ENCODE measurements at regions not wholly inside any gene's neighbourhood (a gene's known extent, or its start where the extent isn't known, plus 50 kb on each side); places are given as distances from the start of the nearest gene placed in this dataset.
A peak's percentile ranks its signal among the peaks of the same experiment; 100 is the strongest.
"Not testable (repeated sequence)": the region's sequence is repeated elsewhere in the genome, so short reads cannot be mapped to it uniquely, and the experiment has no call there.

- no peak for DNase-seq
Observed at GRCh38 chr12:104906695-104907094, 51.4 kb downstream of the SLC41A2 start.

- not testable (repeated sequence) for DNase-seq
Observed at GRCh38 chr12:104905446-104905845, 52.6 kb downstream of the SLC41A2 start.

GRCh38 chr12:104903648-104904423, 54.3 kb downstream of the SLC41A2 start:
- DNase-seq = no peak

DNA sequence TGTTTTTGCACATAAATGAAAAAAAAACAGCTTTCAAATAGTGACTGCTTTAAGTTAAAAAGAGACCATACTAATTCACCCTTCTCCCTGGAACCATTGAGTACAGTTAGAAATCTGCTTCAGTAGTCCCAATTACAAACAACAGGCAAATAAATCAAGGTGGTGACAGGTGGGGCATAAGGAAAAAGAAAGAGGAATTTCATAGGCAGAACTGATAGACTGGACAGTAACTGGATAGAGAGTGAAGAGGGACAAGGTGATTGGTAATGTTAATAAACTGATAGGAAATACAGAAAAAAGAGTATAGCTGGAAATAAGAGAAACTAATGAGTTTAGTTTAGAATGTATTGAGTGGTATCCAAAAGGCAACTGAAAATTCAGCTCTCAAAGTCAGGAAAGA, 56.0 kb downstream of the SLC41A2 start:
- DNase-seq = no peak

DNA sequence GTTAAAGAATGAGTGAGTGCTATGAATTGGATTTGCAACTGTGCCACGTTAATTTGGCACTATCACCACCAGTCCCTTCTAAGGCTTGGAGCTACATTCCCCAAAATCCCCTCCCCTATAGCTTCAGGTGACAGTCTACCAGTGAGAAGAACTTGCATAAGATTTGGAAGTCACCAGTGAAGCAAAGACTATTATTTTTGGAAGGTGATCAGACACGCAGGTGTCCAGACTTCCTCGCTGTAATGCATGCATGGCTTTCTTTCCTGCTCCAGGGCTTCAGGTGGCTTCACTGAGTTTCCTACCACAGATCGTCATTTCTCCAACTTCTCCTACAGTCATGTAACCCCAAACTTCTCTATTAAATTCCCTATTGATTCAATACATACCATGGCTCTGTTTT, 61.4 kb downstream of the SLC41A2 start:
- no peak for DNase-seq

GRCh38 chr12:104896146-104896545, 61.9 kb downstream of the SLC41A2 start:
- DNase-seq = no peak

GRCh38 chr12:104895415-104895814, 62.7 kb downstream of the SLC41A2 start:
- DNase-seq = no peak

- no peak for DNase-seq
Observed at GRCh38 chr12:104890476-104891096, 67.5 kb downstream of the SLC41A2 start.

DNA sequence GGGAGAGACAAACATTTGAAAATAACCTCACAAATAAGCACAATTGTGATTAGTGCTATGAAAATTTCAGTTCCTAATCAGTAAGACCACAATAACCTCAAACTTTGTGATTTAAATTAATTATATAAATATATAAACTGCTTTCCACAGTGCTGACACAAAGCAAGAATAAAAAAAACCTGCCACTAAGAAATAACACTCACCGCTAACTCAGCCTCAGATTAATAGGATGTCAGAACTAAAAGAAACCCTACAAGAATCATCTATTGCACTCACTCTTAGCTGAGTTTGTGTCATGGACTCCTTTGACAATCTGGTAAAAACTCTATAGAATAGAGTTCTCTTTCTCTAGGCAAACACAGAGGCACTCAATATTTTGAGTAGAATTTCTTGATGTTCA, 68.4 kb downstream of the SLC41A2 start:
- DNase-seq = no peak

DNA sequence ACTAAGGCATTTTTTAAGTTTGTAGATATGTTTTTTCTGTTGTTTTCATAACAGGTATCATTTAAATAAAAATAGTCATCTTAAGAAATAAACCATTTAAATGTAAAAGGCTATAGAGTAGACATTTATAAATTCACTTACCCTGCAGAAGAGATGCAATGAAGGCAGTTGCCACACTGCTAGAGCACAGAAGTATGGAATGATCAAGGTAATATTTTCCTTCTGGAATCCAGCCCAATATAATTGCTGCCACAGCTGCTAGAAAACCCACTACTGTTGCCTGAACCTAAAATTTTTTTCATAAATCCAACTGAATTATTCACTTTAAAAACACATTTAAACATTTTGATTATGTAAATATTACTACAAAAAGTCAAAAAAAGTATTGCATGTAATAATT, 69.2 kb downstream of the SLC41A2 start:
- no peak for DNase-seq

DNA sequence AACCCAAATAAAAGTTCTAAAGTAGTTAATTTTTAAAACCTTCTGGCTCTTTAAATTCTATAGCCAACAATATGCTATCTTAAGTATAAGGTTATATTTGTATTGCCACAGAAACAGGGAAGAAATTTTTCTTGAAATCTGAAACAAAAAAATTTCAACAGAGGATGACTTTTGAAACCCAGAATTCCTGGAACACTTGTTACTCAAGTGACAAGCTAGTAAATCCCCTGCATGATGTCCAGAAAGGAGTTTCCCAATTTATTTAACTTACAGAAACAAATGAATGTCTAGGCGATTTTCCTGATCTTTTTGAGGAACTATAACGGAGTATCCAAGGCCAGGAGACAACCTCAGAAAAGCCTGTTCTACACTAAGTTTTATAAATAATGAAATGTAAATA, 69.6 kb downstream of the SLC41A2 start:
- DNase-seq = no peak

DNA sequence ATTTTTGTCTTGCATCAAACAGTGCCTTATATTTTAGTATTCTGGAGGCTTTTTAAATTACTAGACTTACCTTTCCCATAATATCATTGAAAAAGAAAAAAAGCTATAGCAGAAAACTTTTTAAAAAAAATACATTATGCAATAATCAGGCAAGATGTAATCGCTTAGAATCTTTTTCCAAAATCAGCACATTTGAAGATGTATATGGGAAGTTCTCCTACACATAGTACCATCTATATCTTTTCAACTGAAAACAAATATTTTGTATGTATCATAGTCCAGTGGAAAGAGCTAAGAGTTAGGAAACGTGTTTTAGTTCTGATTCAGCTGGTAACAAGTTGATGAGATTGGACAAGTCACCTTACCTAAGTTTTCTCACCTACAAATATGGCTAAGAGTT, 70.6 kb downstream of the SLC41A2 start:
- DNase-seq = no peak

GRCh38 chr12:104886418-104887401, 71.4 kb downstream of the SLC41A2 start:
- DNase-seq = no peak

DNA sequence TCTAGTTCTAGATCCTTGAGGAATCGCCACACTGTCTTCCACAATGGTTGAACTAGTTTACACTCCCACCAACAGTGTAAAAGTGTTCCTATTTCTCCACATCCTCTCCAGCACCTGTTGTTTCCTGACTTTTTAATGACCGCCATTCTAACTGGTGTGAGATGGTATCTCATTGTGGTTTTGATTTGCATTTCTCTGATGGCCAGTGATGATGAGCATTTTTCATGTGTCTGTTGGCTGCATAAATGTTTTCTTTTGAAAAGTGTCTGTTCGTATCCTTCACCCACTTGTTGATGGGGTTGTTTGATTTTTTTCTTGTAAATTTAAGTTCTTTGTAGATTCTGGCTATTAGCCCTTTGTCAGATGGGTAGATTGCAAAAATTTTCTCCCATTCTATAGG, 79.2 kb downstream of the SLC41A2 start:
- DNase-seq = not testable (repeated sequence)

- DNase-seq = peak; percentile 54
Observed at GRCh38 chr12:104877103-104877705, 80.9 kb downstream of the SLC41A2 start.

DNA sequence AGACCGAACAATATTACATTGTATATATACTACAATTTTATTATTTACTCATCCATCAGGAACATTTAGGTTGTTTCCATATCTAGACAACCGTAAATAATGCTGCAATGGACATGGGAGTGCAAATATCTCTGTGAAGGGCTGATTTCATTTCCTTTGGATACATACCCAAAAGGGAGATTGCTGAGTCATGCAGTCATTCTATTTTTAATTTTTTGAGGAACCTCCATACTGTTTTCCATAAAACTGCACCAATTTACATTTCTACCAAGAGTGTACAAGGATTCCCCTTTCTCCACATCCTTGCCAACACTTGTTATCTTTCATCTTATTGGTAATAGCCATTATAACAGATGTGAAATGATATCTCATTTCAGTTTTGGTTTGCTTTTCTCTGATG, 84.7 kb downstream of the SLC41A2 start:
- no peak for DNase-seq

- DNase-seq = no peak
Observed at GRCh38 chr12:104870797-104871196, 87.3 kb downstream of the SLC41A2 start.

DNA sequence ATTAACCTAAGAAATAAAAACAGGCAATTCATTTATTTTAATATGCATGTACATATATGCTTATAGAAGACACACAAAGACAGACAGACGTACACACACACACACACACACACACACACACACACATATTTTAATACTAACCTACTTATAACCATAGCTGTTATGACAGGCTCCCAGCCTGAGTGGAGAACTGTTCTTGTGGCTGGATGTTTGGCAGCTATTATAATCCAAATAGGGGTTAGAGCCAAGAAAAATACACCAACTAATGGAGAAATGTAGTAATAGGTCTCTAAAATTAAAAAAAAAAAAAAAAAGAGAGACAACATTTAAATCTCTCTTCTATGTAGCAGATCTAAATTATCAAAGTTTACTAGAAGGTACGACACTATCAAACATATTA, 91.8 kb downstream of the SLC41A2 start:
- no peak for DNase-seq

DNA sequence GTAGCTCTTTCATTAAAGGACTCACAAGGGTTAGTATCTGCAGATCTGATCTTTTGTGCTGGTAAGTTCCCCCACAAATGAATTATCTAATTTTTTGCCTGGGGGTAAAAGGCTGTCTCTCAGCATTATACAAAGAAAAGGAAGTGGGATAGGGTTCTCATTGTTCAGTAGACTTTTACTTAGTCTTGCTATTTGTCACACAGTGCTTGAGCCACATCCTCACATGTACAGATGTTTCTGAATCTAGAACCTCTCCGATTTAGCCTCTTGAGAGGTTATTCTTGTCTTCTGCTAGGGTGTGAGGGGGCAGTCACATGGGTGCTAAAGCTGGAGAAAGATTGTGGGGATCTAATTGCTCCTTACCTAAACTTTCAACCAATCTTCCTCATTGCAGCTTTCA, 93.0 kb downstream of the SLC41A2 start:
- DNase-seq = no peak

GRCh38 chr12:104864668-104865067, 93.4 kb downstream of the SLC41A2 start:
- DNase-seq = no peak

GRCh38 chr12:104863296-104863948, 94.7 kb downstream of the SLC41A2 start:
- no peak for DNase-seq

All from midbrain (tissue), 1 donor.